Inflammatory macrophage (primary cell): ENCODE measurements at regions not wholly inside any gene's neighbourhood (a gene's known extent, or its start where the extent isn't known, plus 50 kb on each side); places are given as distances from the start of the nearest gene placed in this dataset.
"Not testable (repeated sequence)": the region's sequence is repeated elsewhere in the genome, so short reads cannot be mapped to it uniquely, and the experiment has no call there.

Experiments
- DNase-seq, 2 donors: peaks; one replicate each; pipeline ENCODE4 v3.0.0-alpha.2; 2020 to 2022

DNA sequence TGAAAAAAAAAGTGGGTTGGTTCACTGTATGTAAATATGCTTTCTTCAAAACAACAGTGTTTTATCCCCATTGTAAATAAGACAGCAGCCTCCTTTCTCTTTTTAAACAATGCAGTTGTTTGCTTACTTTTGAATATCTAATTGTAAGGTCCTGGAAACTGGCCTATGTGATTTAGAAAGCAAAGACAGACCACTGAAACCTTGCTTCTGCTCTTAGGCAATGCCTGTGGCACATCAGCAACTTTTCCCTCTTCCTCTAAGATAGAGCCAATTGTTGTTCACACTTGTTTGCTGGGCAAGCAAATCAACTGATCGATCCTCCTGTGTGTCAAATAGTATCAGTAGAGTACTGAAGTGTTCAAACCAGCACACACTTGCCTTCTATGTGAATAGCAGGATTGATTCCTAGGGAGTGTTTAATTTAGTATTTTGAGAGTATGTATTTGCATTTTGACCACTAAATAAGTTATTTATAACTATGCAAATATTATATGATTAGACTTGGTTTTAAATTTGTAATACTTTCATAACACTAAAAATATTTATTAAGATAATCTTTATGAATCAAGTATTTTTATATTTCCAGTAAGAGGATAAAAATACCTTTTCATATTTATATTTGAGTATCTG lies 55.4 kb upstream of the GRPR start:
- DNase-seq, result no peak

DNA sequence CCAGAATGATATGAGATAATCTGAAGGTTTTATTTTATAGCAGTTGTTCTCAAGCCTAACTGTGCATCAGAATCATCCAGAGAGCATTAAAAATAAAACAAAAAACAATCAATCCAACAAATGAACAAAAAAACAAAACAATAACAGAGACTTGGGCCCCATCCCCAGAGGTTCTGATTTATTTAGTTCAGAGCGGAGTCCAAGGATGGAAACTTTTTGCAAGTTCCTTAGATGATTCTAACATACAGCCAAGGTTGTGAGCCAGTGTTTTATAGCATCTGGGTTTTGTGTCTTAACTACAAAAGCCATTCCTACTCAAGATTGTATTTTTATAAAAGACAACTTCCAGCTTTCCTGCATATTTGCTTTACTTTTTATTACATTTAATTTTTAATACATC lies 59.4 kb upstream of the GRPR start:
- DNase-seq, result no peak

DNA sequence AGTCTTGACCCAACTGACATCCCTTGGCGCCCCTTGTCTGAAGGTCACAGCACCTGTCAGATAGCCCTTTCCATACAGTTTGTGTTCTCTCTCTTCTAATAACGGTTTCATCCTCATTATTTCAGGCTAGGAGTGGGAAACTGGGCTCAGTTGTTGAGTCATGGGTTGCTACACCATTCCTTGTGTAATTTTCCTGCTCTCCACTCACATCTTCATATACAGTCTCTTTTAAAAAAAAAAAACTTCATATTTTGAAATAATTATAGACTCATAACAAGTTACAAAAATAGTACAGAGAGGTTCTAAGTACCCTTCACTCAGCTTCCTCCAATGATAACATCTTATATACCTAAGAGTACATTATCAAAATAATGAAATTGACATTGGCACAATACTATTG lies 60.2 kb upstream of the GRPR start:
- peak; percentile 31 to 60 for DNase-seq

DNA sequence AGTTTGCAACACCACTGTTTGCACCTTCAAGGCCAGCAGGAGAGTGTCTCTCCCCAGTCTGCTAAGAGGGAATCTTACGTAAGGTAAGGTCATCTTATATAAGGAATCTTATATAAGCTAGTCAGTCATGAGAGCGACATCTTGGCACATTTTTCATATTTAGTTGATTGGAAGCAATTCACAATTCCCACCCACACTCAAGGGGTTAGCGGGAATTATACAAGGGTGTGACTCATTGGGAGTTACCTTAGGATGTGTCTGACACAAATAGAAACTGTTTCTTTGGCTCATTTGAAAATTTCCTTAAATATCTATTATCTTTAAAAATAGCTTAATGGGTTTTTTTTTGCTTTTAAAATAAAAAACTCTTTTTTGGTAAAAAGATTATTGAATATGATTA lies 62.1 kb upstream of the GRPR start:
- DNase-seq, result no peak

DNA sequence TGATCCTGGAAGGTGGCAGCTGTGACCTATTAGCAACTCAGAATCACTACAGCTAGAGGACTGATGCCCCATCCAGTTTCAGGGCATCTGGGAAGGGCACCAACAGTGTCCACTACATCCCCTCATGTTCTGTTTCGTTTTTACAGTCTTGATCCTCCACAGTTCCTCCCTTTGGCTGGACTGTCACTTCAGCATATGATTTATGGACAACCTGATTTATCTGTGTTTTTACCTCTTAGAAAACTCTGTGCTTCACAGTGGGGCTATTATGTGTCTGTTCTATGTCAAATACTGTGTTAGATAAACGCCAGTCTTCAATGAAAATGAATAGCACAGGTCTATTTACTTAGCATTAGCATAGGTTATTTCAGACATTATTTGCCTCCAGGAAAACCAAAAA lies 63.1 kb upstream of the GRPR start:
- no peak for DNase-seq

DNA sequence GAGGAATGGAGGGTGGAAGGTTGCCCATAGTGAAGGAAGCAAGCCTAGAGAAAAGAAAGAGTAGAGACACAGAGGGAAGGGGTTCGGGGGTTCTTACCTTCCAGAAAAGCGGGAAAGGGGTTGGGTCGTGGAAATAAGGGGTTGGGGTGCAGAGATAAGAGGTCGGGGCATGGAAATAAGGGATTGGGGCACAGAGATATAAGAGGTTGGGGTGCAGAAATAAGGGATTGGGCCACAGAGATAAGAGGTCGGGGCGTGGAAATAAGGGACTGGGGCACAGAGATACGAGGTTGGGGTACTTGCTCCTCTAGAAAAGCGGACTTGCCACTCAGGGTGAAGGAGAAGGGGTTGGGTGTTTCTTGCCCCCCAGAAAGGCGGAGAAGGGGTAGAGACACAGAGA lies 74.2 kb upstream of the GRPR start:
- DNase-seq, result not testable (repeated sequence)

DNA sequence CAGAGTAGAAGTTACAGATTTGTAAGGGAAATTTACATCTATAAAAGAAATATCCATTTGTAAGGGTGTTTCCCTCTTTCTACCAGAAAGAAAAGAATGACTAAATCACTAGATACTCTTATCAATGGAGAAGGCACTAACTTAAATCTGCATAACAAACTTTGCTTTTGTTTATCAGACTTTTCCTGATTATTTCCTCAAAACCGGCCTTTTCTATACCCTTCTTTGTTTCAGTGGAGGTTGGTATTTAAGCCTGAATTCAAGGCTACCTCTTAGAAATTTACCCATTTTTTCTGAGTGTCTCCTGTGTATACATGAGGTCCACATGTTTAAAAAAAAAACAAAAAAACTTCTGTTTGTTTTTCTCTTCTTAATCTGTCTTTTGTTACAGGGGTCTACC lies 80.4 kb upstream of the GRPR start:
- no peak for DNase-seq

DNA sequence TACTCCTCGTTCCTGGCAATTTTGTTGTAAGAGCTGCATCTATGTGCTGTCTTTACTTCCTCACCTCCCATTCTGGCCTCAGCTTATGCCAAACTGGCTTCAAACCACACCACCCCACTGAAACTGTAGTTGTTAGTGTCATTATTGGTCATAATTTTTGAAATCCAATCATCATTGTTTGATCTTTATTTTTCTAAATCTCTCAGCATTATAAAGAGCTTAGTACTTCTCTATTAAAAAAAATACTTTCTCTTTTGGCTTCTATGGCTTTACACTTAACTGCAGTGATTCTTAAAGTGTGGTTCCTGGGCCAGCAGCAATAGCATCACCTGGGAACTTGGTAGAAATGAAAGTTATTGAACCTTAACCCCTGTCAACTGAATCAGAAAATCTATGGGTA lies 83.5 kb upstream of the GRPR start:
- DNase-seq, result no peak

DNA sequence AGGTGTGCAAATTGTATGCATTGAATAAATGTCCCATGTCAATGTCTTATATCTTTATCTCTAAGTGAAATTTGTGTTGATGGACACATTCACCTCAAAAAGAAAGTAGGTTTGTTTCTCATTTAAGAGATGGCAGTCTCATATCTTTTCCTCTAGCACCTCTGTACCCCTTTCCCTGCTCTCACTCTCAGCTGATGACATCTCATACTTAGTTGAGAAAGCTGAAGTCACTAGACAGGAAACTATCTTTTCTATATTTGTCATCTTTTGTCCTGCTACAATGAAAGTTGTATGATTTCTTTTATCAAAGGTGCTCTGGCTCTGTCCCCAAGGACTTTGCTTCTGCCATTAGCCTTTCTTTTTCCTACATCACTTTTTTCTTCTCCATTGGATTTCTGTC lies 84.0 kb upstream of the GRPR start:
- DNase-seq, result no peak

DNA sequence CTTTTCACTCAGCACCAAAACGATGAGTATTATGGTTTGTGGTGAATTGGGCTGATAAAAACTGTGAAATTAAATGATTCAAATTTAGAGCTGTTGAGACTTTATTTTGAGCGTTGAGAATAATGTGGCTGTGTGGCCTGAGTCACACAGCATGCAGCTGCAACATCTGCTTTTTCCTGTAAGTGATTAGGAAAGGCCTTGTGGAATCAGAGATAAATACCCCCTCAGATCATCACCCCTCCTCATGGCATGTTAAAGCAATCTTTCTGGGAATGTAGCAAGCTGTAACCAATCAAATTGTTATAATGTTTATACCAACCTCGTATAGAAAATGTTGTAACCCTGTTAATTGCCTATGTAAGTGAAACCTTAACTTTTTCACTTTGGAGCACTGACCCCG lies 90.0 kb upstream of the GRPR start:
- DNase-seq, result peak; percentile 20 to 28

DNA sequence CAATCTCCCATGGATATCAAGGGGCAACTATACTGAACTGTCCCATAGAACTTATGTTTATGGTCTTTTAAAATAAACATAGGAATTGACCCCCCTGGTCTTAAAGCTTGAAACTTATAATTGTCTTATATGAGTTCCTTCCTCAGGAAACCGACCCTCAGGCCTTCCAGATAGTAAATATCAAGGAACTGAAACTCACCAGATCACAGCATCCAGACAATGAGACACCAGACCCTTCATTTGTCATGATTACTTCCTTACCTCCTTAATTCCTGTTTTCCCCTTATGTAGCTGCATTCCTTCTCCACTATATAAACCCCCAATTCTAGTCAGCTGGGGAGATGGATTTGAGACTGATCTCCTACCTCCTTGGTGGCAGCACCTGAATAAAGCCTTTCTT lies 94.8 kb upstream of the GRPR start:
- peak in 1 of 2 donors; percentile 20 for DNase-seq

DNA sequence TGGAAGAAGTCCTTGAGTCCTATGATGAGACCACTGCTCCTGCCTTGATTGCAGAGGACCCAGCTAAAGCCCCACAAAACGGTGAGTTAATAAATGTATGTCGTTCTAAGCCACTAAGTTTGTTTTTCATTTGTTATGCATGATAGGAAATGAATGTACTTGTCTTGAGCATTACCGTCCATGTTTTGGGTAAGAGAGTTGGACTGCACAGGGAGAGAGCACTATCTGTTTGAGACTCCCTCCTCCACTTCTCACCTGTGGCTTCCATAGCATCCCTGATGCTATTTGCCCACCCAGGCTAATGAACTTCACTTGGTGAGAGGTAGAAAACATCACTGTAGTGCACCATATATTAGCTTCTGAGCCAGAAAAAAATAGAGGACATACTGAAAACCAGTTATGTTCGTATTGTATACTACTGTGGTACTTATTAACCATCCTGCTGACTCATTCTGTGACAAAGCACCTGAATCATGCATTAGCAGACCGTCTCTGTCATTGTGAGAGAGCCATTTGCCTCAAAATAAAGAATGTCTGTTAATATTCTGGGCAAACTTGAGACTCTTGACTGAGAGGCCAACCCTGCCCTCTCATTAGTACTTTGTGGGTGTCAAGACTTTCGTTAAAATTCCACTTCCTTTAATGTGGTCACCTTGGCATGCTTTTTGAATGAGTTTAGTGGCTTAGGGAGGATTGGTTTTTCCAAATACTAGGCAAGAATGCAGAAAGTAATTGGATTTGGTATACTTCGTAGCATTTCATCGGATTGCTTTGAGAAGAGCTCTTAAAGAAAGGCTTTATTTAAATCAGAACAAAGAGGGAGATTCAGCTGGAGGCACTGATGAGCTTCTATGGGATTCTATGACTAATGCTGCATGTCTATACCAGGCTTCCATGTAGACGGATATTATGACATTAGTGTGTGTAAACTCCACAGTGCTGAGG lies 99.3 kb upstream of the GRPR start:
- peak in 1 of 2 donors; percentile 13 for DNase-seq

DNA sequence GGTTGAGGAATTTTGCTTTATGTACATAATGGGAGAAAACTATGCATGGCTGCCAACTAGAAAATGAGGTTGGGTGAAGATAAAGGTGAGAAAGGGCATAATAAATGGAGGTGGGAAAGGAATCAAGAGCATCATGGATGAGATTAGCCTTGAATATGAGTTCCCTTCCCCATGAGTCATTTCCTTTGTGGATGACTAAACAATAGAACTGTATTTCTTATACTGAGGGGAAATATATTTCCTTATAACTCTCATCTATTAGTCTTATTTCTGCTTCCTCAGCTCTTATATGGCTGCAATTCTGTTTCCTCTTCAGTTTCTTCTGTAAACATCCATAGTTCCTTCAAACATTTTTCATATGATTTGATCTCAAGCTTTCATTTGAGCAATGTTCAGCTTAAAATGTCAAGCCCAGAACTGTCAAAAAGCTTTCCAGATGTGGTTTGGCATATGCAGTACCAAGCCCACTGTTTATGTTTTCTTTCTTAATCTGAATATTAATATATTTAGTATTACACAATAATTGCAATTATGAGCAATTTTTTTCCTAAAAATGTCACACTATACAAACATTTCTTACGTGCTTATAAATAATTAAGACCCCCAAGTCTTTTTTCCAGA lies 100.7 kb upstream of the GRPR start:
- peak in 1 of 2 donors; percentile 50 for DNase-seq

DNA sequence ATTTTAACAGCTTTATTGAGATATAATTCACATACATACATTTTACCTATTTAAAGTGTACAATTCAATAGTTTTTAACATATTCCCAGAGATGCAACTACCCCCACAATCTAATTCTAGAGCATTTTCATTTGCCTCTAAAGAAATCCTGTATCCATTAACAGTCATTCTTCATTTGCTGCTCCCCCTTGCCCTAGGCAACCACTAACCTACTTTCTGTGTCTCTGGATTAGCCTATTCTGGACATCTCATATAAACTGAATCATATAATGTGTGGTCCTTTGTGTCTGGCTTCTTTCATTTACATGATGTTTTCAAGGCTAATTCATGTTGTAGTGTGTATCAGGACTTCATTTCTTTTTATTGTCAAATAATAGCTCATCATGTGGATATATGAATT lies 105.1 kb upstream of the GRPR start:
- DNase-seq, result no peak

DNA sequence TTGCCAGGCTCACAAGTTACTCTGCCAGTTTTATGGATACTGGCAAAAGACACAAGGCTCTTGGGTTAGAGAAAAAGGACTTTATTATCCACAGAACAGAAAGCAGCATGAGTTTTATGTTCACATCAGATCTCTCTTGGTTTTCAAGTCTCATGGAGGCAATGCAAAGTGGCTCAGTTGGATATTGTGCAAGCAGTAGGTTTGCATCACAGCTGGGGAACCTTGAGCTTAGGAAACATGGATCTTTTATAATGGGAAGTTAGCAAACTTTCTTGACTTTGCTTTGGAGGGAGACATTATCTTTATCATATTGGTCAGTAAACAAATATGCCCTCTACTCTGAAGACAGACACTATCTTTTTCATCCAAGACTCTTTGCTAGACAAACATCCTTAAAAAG lies 109.2 kb upstream of the GRPR start:
- DNase-seq, result peak; percentile 61 to 72

DNA sequence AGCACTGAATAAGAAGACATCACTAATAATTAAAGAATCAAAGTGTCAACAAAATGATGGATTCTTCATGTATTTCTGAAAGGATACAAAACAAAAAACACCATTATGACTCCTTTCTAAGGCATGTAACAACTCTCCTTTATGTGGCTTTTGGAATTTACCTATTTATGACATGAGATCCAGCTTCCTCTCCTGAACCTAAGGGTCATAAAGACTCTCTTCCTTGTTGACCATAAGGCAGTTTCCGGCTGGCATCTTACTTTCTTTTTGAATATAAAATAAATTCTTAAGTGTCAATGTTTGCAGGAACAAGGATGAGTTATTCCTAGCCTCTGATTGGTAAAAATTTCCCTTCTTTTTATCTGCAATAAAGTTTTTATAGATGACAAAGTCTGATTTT lies 111.1 kb upstream of the GRPR start:
- no peak for DNase-seq

DNA sequence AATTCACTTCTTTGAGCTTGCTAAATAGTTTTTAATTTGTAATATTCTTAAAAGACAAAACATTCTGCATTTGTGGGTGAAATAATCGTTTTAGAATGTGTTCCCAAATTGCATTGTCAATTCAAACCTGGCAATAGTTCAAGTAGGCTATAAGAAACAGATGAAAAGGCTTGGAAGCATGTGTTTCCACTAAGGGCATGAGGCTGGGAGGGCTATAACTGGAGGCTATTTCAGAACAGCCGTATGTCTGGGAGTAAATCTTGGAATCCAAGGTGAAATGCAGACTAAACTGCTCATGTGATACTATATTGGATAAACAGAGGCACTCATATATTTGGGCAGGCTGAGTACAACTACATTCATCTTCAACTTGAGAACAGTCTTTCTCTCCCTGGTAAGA lies 117.4 kb upstream of the GRPR start:
- DNase-seq, result no peak

DNA sequence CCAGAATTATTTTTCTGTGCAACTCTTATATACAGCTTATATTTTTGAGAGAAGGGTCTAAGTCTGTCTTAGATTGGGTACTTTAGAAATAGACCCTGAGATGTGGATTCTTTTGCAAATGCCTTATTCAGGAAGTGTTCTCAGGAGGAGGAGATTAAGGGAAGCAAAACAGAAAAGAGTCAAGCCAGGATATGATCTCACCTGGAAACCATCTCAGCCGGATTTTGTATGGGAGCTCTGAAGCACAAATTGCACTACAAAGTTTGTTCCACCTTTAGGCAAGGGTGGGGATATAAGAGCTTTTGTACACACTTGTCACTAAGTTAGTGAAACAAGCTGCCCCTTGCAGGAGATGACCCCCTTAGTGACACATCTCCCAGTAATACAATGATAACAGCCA lies 121.2 kb upstream of the GRPR start:
- no peak for DNase-seq

DNA sequence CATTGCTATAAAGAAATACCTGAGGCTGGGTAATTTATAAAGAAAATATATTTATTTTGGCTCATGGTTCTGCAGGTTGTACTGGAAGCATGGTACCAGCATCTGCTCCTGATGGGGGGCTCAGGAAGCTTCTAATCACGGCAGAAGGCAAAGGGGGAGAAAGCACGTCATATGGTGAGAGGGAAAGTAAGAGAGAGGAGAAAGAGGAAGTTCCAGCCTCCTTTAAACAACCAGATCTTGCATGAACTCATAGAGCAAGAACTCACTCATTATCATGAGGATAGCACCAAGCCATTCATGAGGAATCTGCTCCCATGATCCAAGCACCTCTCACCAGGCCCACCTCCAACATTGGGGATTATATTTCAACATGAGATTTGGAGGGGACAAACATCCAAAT lies 125.0 kb upstream of the GRPR start:
- no peak for DNase-seq

DNA sequence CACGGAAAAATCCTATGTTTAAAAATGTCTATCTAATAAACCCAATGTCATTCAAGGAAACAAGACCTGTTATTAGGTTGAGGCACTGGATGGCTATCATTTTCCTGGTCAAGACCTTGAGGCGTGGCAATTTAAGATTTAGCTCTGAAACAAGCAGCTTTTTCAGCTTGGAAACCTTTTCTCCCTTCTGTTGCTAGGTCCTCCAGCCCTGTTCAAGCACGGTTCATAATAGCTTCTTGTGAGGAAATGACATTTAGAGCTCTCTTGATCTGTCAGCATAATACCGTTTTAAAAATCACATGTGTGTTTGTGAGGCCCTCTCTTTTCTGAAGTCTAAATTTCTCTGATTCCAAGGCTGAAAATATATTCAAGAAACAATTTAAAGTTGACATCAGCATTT lies 133.6 kb upstream of the GRPR start:
- no peak for DNase-seq

DNA sequence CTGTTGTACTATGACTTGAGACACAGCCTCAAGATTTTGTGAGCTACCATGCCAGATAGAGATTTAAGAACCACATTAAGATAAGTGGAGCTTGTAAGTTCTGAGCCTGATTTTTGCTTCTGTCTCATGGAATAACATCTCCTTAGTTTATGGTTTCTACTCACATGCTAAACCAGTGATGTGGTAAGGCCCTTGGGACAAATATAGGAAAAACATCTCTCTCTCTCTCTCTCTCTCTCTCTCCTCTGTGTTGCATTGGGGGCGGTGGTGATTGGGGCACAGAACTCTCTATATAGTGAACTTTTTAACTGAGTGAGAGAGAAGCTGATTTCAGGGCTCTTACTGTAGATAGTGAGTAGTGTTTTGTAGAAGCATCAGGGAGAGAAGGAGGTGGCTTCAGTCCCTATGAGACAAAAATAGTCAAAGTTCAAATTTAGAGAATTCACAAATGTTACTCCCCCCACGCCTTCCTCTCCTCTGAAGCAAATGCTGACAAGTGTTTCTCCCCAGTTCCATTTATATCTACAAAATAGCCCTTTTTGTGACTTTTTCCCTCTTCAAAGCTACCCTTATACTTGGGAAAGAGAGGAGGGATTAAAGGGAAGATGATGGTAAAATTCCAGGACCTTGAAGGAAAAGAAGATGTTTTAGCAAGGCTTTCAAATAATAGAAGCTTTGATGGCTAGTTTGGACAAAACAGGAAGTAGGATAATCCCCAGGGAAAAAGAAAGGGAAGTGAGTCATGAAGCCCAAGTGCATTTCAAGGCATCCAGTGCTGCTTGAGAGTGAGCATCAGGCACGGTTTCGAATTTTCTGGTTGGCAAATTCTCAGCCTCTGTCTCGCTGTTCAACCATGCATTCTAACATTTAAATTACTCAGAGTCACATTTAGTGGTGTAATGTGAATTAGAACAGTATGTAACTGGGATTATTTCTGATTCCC lies 134.3 kb upstream of the AP1S2 start:
- DNase-seq, result peak; percentile 31 to 43

DNA sequence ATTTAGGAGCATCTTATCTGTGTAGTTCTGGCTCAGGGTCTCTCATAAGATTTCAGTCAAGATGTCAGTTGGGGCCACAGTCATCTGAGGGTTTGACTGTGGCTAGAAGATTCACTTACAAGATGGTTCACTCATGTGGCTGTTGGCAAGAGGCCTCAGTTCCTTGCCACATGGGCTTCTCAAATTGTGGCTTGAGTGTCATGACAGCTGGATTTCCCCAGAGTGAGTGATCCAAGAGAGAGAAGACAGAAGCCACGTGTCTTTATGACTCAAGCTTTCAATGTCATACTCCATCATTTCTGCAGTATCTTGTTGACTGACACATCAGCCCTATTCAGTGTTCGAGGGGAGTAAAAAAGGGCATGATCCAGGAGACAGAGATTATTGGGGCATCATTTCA lies 131.3 kb upstream of the AP1S2 start:
- peak; percentile 46 to 58 for DNase-seq

DNA sequence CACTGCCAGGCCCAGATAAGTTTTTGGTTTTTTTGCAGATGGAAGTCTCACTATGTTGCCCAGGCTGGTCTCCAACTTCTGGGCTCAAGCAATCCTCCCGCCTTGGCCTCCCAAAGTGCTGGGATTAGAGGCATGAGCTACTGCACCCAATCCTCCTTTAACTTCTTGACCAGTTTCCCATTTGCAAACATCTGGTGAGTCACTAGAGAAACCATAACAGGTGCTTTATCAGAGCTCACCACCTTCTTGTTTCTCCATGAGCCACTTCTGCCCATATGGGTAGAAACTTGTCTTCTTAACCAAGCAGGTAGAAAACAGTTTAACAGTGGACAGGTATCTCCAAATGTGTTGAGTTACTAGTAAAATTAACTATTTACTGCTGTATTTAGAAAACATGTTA lies 128.4 kb upstream of the AP1S2 start:
- no peak for DNase-seq
